Urothelium cell line (cell line): ENCODE measurements at regions not wholly inside any gene's neighbourhood (a gene's known extent, or its start where the extent isn't known, plus 50 kb on each side); places are given as distances from the start of the nearest gene placed in this dataset.

Experiments
- DNase-seq: peaks from one replicate; pipeline ENCODE4 v3.0.0; 2011; ENCODE audit warnings: low spot score, mixed read lengths
- FAIRE-seq: peaks from 2 replicates; lab custom pipeline; 2011; peaks lifted over from hg19 to GRCh38; lab: Jason Lieb, UNC

GRCh38 chr2:19750136-19750535, 151.6 kb downstream of the TTC32 start:
- no peak for DNase-seq

GRCh38 chr2:19749507-19749836, 152.3 kb downstream of the TTC32 start:
- DNase-seq: no peak
- FAIRE-seq: no peak

More at GRCh38 chr2:19750136-19750535, 151.6 kb downstream of the TTC32 start:
- peak; percentile 56 for FAIRE-seq

GRCh38 chr2:19748711-19749506, 152.9 kb downstream of the TTC32 start:
- no peak for DNase-seq

GRCh38 chr2:19748073-19748375, 153.8 kb downstream of the TTC32 start:
- FAIRE-seq: no peak

More at GRCh38 chr2:19748711-19749506, 152.9 kb downstream of the TTC32 start:
- FAIRE-seq: no peak

GRCh38 chr2:19747310-19748072, 154.3 kb downstream of the TTC32 start:
- no peak for FAIRE-seq
- no peak for DNase-seq

More at GRCh38 chr2:19748073-19748375, 153.8 kb downstream of the TTC32 start:
- DNase-seq: no peak

GRCh38 chr2:19746611-19747309, 155.0 kb downstream of the TTC32 start:
- FAIRE-seq (no peak), DNase-seq (peak; percentile 65)

- DNase-seq (no peak), FAIRE-seq (peak; percentile 58)
Observed at GRCh38 chr2:19746137-19746600, 155.6 kb downstream of the TTC32 start.

- FAIRE-seq (no peak), DNase-seq (no peak)
Observed at GRCh38 chr2:19745318-19746136, 156.3 kb downstream of the TTC32 start.

- FAIRE-seq (no peak), DNase-seq (no peak)
Observed at GRCh38 chr2:19744456-19745199, 157.2 kb downstream of the TTC32 start.

- FAIRE-seq (no peak), DNase-seq (no peak)
Observed at GRCh38 chr2:19743641-19744040, 158.1 kb downstream of the TTC32 start.

GRCh38 chr2:19742872-19743271, 158.9 kb downstream of the TTC32 start:
- FAIRE-seq (no peak), DNase-seq (no peak)

GRCh38 chr2:19739256-19739655, 162.5 kb downstream of the TTC32 start:
- no peak for FAIRE-seq
- no peak for DNase-seq

GRCh38 chr2:19738707-19739106, 163.1 kb downstream of the TTC32 start:
- no peak for DNase-seq
- no peak for FAIRE-seq

GRCh38 chr2:19736191-19736831, 165.5 kb downstream of the TTC32 start:
- DNase-seq: no peak

GRCh38 chr2:19733951-19734425, 167.8 kb downstream of the TTC32 start:
- no peak for DNase-seq
- no peak for FAIRE-seq

More at GRCh38 chr2:19736191-19736831, 165.5 kb downstream of the TTC32 start:
- FAIRE-seq: no peak

GRCh38 chr2:19733390-19733789, 168.4 kb downstream of the TTC32 start:
- FAIRE-seq: no peak
- DNase-seq: no peak

- DNase-seq: no peak
- FAIRE-seq: no peak
Observed at GRCh38 chr2:19732255-19732654, 169.5 kb downstream of the TTC32 start.

- FAIRE-seq (no peak), DNase-seq (no peak)
Observed at GRCh38 chr2:19731515-19731914, 170.3 kb downstream of the TTC32 start.

GRCh38 chr2:19731037-19731436, 170.7 kb downstream of the TTC32 start:
- FAIRE-seq: no peak
- no peak for DNase-seq
